ENCODE measurements at regions not wholly inside any gene's neighbourhood (a gene's known extent, or its start where the extent isn't known, plus 50 kb on each side); places are given as distances from the start of the nearest gene placed in this dataset.

GRCh38 chr7:13049946-13050345 is 362.5 kb downstream of the ARL4A start:
- Histone ChIP-seq H3K4me1 (no peaks in the 10 kb centered on the region), H3K27ac (no peak overlapping the region), H3K4me3 (no peak overlapping the region), H3K36me3 (no peaks in the 10 kb centered on the region), H3K9me3 (no peaks in the 10 kb centered on the region), H3K27me3 (no peaks in the 10 kb centered on the region)
- no peak for DNase-seq
- ATAC-seq, result no peak
- intact Hi-C loops (cut with DNase I), result no loop called here
- 72 to 84% (median 77%) methylated on average over 3 of the region's 3 CpGs for WGBS, 4 donors
- TF ChIP-seq CTCF (IDR thresholded peaks at IDR 0.05), result no peak
- no peak for TF ChIP-seq POLR2A (IDR thresholded peaks at IDR 0.05)

DNA sequence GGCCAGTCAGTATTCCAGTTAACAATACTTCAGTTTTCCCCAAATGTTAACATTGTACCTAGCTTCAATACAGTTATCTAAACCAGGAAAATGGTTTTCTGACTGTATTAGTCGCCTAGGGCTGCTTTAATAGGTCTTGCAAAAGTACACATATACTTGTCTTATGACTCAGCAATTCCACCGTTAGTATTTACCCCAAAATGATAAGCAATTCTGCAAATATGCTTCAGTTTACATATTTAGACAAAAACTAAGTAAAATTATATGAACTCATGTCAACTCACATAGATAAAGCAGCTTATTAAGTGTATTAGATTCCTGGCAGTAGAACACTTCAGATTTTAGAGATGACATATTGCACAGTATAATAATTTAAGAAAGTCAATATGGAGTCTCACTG is 363.3 kb downstream of the ARL4A start:
- peaks cover 0 to 5% (median 0%) of the 10 kb centered on the region in 12 donors for H3K4me1 ChIP-seq
- no peak for TF ChIP-seq POLR2A (IDR thresholded peaks at IDR 0.05)
- TF ChIP-seq CTCF (IDR thresholded peaks at IDR 0.05), result no peak
- DNase-seq (no peak), ATAC-seq (no peak)
- intact Hi-C loops (cut with DNase I), result no loop called here
- H3K36me3 ChIP-seq, result no peaks in the 10 kb centered on the region
- no peak overlapping the region for H3K4me3 ChIP-seq
- H3K27ac ChIP-seq, result no peak overlapping the region
- no peaks in the 10 kb centered on the region for H3K27me3 ChIP-seq
- 74 to 81% (median 78%) methylated on average over 2 of the region's 2 CpGs for WGBS, 4 donors
- no peaks in the 10 kb centered on the region for H3K9me3 ChIP-seq

GRCh38 chr7:13055732-13056368 is 368.4 kb downstream of the ARL4A start:
- H3K27me3 ChIP-seq, result no peaks in the 10 kb centered on the region
- ATAC-seq (no peak), DNase-seq (no peak)
- intact Hi-C loops (cut with DNase I), result no loop called here
- 28 to 78% (median 71%) methylated on average over 2 of the region's 2 CpGs for WGBS, 4 donors
- no peaks in the 10 kb centered on the region for H3K36me3 ChIP-seq
- peak overlapping the region in 1 of 12 donors; percentile 86 for H3K27ac ChIP-seq
- no peak overlapping the region for H3K4me3 ChIP-seq
- TF ChIP-seq CTCF (IDR thresholded peaks at IDR 0.05), result no peak
- no peak for TF ChIP-seq POLR2A (IDR thresholded peaks at IDR 0.05)
- no peaks in the 10 kb centered on the region for H3K9me3 ChIP-seq
- peaks cover 0 to 34% (median 4%) of the 10 kb centered on the region in 12 donors for H3K4me1 ChIP-seq

DNA sequence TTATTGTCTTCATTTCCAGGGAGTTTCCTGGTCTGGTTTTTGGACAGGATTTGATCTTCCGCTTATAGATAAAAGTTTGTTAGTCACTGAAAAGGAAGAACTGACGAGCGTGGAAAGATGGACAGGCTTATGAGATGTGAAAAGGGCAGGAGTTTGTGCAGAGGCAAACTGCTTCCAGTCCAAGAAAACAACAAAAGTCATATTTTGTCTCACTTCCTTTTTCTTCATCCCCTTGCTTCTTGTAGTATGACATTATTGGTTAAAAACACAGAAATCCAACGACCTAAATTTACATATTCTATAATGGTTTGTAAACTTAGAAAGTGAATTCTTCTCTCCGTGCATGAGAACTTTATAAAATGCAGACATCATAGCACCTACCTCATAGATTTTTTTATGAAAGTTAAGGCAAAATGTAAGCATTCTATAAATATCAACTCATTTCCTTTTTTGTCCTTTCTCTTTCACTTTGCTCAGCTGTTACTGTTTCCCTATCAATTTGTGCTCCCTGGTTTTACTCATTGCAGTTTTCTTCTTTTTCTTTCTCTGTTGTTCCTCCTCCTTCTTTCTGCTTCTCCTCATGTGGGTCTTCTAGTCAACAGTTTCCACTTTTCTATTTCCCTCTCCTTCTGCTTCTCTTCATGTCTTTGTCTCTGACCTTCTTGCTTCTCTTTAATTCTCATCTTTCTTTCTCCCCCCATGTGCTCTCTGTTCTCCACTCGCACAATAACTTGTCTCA is 370.2 kb downstream of the ARL4A start:
- intact Hi-C loops (cut with DNase I), result no loop called here
- peak overlapping the region in 8 of 12 donors; percentile 9 to 44 (median 26) for H3K4me3 ChIP-seq
- no peak for TF ChIP-seq POLR2A (IDR thresholded peaks at IDR 0.05)
- no peak for TF ChIP-seq CTCF (IDR thresholded peaks at IDR 0.05)
- DNase-seq, result no peak
- no peaks in the 10 kb centered on the region for H3K27me3 ChIP-seq
- 45 to 55% (median 50%) methylated on average over 6 of the region's 6 CpGs for WGBS, 4 donors
- ATAC-seq, result peak in 2 of 4 donors; percentile 22 to 62
- no peaks in the 10 kb centered on the region for H3K36me3 ChIP-seq
- H3K4me1 ChIP-seq, result peaks cover 0 to 34% (median 4%) of the 10 kb centered on the region in 12 donors
- H3K27ac ChIP-seq, result peak overlapping the region in 5 of 12 donors; percentile 15 to 86 (median 23)
- H3K9me3 ChIP-seq, result no peaks in the 10 kb centered on the region

All from heart left ventricle (tissue), 16 donors.